GM06990 (cell line): ENCODE measurements at regions not wholly inside any gene's neighbourhood (a gene's known extent, or its start where the extent isn't known, plus 50 kb on each side); places are given as distances from the start of the nearest gene placed in this dataset.

Source experiments
- DNase-seq: peaks from one replicate; pipeline ENCODE4 v3.0.0-alpha.2; 2011; ENCODE audit not compliant: insufficient read length; ENCODE audit errors: extremely low read depth
- H3K27me3 ChIP-seq: replicated peaks from 2 replicates; pipeline ENCODE4 v1.6.0; 2011; ENCODE audit warnings: low read length; ENCODE audit not compliant: control insufficient read depth, insufficient read depth
- H3K36me3 ChIP-seq: 2 replicates; pipeline ENCODE4 v1.5.1; 2011; ENCODE audit warnings: low read length; ENCODE audit not compliant: control insufficient read depth, insufficient read depth
- H3K4me3 ChIP-seq: replicated peaks from 2 replicates; pipeline ENCODE4 v1.5.1; 2011; ENCODE audit warnings: low read depth, mild to moderate bottlenecking, control low read depth, low read length
- TF ChIP-seq, protein P1 (sequence below): IDR thresholded peaks from 2 replicates; pipeline ENCODE4 v1.5.1; 2011; ENCODE audit warnings: low read length, control low read depth, mild to moderate bottlenecking, inconsistent platforms; ENCODE audit not compliant: insufficient read depth, poor library complexity, severe bottlenecking

- TF ChIP-seq, protein P1, sequence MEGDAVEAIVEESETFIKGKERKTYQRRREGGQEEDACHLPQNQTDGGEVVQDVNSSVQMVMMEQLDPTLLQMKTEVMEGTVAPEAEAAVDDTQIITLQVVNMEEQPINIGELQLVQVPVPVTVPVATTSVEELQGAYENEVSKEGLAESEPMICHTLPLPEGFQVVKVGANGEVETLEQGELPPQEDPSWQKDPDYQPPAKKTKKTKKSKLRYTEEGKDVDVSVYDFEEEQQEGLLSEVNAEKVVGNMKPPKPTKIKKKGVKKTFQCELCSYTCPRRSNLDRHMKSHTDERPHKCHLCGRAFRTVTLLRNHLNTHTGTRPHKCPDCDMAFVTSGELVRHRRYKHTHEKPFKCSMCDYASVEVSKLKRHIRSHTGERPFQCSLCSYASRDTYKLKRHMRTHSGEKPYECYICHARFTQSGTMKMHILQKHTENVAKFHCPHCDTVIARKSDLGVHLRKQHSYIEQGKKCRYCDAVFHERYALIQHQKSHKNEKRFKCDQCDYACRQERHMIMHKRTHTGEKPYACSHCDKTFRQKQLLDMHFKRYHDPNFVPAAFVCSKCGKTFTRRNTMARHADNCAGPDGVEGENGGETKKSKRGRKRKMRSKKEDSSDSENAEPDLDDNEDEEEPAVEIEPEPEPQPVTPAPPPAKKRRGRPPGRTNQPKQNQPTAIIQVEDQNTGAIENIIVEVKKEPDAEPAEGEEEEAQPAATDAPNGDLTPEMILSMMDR: no peak
- no peak for DNase-seq
- no peak overlapping the region for H3K4me3 ChIP-seq
- no peaks in the 10 kb centered on the region for H3K27me3 ChIP-seq
- no peaks in the 10 kb centered on the region for H3K36me3 ChIP-seq
Observed at GRCh38 chr4:127055357-127055756, 577.4 kb upstream of the INTU start.

DNA sequence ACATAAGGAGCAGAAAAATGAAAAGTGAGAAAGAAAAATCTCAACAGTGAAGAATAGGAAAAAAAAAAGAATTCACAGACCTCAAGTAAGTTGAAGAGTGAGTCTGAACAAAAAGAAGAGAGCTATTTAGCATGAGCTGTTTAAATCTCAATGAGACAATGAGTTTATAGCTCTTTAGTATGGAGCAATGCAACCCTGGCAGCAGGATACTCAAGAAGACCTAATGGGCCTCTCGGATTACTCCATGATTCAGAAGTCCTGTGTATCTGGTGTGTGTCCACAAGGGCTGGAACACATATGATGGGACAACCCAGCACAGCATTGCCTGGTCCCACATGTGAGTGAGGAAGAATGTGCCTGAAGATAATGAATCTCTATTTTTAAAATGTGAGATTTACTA is 563.1 kb upstream of the INTU start:
- Histone ChIP-seq H3K27me3 (no peaks in the 10 kb centered on the region), H3K4me3 (no peak overlapping the region), H3K36me3 (no peaks in the 10 kb centered on the region)
- TF ChIP-seq, protein P1: no peak
- DNase-seq: no peak

GRCh38 chr4:127071443-127071842 is 561.3 kb upstream of the INTU start:
- Histone ChIP-seq H3K4me3 (no peak overlapping the region), H3K27me3 (no peaks in the 10 kb centered on the region), H3K36me3 (no peaks in the 10 kb centered on the region)
- DNase-seq: no peak
- TF ChIP-seq, protein P1: no peak

DNA sequence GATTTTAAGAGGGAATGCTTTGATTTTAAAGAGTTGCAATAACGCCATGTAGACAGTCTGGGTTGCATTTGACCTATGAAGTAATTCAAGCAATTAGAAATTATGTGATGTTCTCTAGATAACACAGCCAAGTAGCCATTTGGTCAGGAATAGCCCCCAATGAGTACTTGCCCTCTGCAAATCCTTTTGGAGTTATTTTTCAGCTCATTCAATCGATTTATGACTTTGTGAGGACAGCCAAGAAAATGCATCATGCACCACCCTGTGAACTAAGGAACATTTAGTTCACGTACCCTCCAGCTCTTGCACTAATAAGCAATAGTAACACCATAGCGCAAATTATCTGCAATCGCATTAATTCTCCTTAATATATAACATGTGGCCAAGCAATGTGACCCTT is 552.6 kb upstream of the INTU start:
- DNase-seq: no peak
- Histone ChIP-seq H3K36me3 (no peaks in the 10 kb centered on the region), H3K27me3 (no peaks in the 10 kb centered on the region), H3K4me3 (no peak overlapping the region)
- TF ChIP-seq, protein P1: no peak

DNA sequence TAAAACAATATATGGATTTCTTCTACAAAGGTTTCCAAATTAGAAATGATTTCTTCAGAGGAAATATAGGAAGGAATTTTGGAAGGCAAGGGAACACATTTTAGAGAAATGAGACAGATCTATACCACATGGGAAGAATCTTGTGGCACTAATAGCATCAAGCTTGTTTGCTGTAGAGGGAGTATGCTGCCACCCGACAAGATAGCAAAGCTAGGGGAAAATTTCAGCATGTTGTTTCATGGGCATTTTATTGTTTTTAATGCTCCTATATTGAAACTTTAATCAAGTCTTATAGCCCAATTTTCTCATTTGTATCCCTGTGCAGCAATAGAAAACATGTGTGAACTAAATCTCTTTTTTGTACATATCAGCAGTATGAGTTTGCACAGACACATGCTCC is 551.7 kb upstream of the INTU start:
- H3K4me3 ChIP-seq: no peak overlapping the region
- H3K36me3 ChIP-seq: no peaks in the 10 kb centered on the region
- H3K27me3 ChIP-seq: no peaks in the 10 kb centered on the region
- DNase-seq: no peak
- TF ChIP-seq, protein P1: no peak

DNA sequence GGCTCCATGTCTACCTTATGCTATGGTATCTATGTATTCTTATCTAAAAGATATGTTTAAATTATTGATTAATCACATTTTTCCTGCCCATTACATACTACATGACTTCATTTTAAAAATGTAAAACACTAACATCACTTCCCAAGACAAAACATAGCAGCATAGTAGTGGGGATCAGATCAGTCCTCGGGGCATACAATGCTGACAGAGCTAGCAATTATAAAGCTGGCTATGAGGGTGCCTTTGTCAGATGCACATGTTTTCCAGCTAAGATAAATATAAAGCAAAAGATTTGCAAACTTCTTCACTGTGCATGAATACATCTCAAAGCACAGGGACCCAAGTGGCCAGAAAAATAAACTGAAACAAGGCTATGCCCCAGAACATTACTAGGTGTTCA is 549.8 kb upstream of the INTU start:
- H3K36me3 ChIP-seq: no peaks in the 10 kb centered on the region
- TF ChIP-seq, protein P1: no peak
- H3K4me3 ChIP-seq: no peak overlapping the region

More for the DNA sequence above, 549.8 kb upstream of the INTU start:
- DNase-seq: no peak
- no peaks in the 10 kb centered on the region for H3K27me3 ChIP-seq
